Heart left ventricle (tissue), 13 donors: ENCODE measurements at regions not wholly inside any gene's neighbourhood (a gene's known extent, or its start where the extent isn't known, plus 50 kb on each side); places are given as distances from the start of the nearest gene placed in this dataset.

Experiments used
- POLR2A ChIP-seq, 2 donors: fragments of 450-650 bp; IDR thresholded peaks; one replicate each; pipeline ENCODE4 v1.6.1; 2017; ENCODE audit warnings: antibody characterized with exemption in 2 of 2, mild to moderate bottlenecking in 2 of 2, moderate library complexity in 2 of 2
- TF ChIP-seq, protein P1 (sequence below), 12 donors: fragments of 200-600 bp; sonication (generic) in 4 of 12; IDR thresholded peaks; one replicate each; pipeline versions ENCODE4 v1.5.0 to v1.8.0; 2018 to 2022; ENCODE audit warnings: antibody characterized with exemption in 12 of 12, mild to moderate bottlenecking in 5 of 12
- donor health status: ischemic (EF 13 %, LVEDD 7.1; RV severe dilation, severe dysfunction).
- donor health status: DM: no; HTN: yes; CAD: no.
- donor health status: DM: no; HTN: no; CAD: no.
- donor health status: ischemic (EF 25% LVEDD 6.9; RV normal size, moderate dysfunction).
- donor health status: ischemic (EF 25% LVEDD 5.7; RV mildly dilated, moderate dysfunction).
- donor health status: ischemic (EF 35%, LVEDD 5.7; RV mildly dilated, moderate dysfunction).
- donor health status: nonischemic (EF 11% LVEDD 7.7; RV severe dilation, severe dysfunction).
- donor health status: DM: yes; HTN: yes; CAD: no.
- donor health status: PGD.
- donor health status: ischemic (EF 29% LVEDD 5.4; RV normal size, mild dysfunction).
- donor health status: nonischemic (EF 23%, LVEDD 6.1; RV moderate dilation, normal function).

DNA sequence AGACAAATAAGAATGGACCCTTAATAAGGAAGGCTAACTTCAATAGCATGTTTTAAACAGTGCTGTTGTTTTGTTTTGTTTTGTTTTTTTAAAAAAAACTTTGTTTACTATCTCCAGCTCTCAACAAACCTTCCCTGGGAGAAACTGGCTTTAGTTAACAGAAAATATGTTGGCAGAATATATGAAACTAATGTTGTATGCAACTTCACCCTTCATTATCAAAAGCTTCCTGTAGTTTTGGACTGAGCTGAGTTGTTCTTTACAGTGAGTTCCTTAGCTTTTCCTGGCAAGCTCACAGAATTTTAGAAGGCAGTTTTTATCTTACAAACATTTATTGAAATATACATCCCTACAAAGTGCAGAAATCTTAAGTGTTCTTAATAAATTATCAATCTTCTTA, 2480.7 kb upstream of the PCDH20 start:
- TF ChIP-seq POLR2A (IDR thresholded peaks at IDR 0.05), result no peak
- TF ChIP-seq, protein P1, sequence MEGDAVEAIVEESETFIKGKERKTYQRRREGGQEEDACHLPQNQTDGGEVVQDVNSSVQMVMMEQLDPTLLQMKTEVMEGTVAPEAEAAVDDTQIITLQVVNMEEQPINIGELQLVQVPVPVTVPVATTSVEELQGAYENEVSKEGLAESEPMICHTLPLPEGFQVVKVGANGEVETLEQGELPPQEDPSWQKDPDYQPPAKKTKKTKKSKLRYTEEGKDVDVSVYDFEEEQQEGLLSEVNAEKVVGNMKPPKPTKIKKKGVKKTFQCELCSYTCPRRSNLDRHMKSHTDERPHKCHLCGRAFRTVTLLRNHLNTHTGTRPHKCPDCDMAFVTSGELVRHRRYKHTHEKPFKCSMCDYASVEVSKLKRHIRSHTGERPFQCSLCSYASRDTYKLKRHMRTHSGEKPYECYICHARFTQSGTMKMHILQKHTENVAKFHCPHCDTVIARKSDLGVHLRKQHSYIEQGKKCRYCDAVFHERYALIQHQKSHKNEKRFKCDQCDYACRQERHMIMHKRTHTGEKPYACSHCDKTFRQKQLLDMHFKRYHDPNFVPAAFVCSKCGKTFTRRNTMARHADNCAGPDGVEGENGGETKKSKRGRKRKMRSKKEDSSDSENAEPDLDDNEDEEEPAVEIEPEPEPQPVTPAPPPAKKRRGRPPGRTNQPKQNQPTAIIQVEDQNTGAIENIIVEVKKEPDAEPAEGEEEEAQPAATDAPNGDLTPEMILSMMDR (IDR thresholded peaks at IDR 0.05), result no peak
